IMR-90 (cell line): ENCODE measurements at regions not wholly inside any gene's neighbourhood (a gene's known extent, or its start where the extent isn't known, plus 50 kb on each side); places are given as distances from the start of the nearest gene placed in this dataset.

Experiments
- ATAC-seq: fragments of 200-7000 bp; cut with Tn5 transposase; 2 replicates; pipeline ENCODE4 v1.9.1; 2020; ENCODE audit warnings: low read depth, mild to moderate bottlenecking, moderate library complexity
- BruUV-seq: library from RNA; stranded (reverse); fragments of 400-500 nt; replicated peaks from 2 replicates; lab custom pipeline; 2021; lab: Mats Ljungman, UMichigan
- CTCF ChIA-PET: fragments of 300-600 bp; formaldehyde crosslinking; extraction: SDS; loops from one replicate; lab custom pipeline; 2021; ENCODE audit warnings: antibody characterized with exemption; lab: Yijun Ruan, JAX
- POLR2A ChIA-PET: fragments of 300-600 bp; sonication (Branson Sonifier 250); formaldehyde crosslinking; loops from one replicate; lab custom pipeline; 2022; ENCODE audit warnings: antibody characterized with exemption; ENCODE audit not compliant: unreplicated experiment; lab: Charles Lee
- DNase-seq: peaks from one replicate; pipeline ENCODE4 v3.0.0; 2013
- H2AFZ ChIP-seq: replicated peaks from 2 replicates; pipeline ENCODE3; 2013; ENCODE audit warnings: low read length, mild to moderate bottlenecking; ENCODE audit not compliant: poor library complexity
- H2AK5ac ChIP-seq: 2 replicates; pipeline ENCODE4 v1.6.1; 2013; ENCODE audit warnings: low read depth, low read length, inconsistent platforms
- H2AK9ac ChIP-seq: replicated peaks from 2 replicates; pipeline ENCODE3; 2013; ENCODE audit warnings: mild to moderate bottlenecking, low read depth, low read length, moderate library complexity; ENCODE audit not compliant: poor library complexity
- H2BK120ac ChIP-seq: 2 replicates; pipeline ENCODE4 v1.6.1; 2013; ENCODE audit warnings: low read depth, low read length, inconsistent platforms
- H2BK15ac ChIP-seq: 3 replicates; pipeline ENCODE4 v1.6.1; 2013; ENCODE audit warnings: low read depth, low read length, inconsistent platforms
- H2BK20ac ChIP-seq: 2 replicates; pipeline ENCODE4 v1.6.1; 2013; ENCODE audit warnings: low read depth, mild to moderate bottlenecking, inconsistent platforms, low read length, moderate library complexity
- H2BK5ac ChIP-seq: 2 replicates; pipeline ENCODE4 v1.6.1; 2013; ENCODE audit warnings: mild to moderate bottlenecking, low read depth, low read length, inconsistent platforms; ENCODE audit not compliant: poor library complexity, severe bottlenecking
- H3K14ac ChIP-seq: replicated peaks from 2 replicates; pipeline ENCODE4 v1.6.1; 2013; ENCODE audit warnings: low read depth, low read length, inconsistent platforms
- H3K18ac ChIP-seq: 2 replicates; pipeline ENCODE4 v1.6.1; 2013; ENCODE audit warnings: low read depth, low read length, control low read depth
- H3K23ac ChIP-seq: 2 replicates; pipeline ENCODE4 v1.6.1; 2013; ENCODE audit warnings: low read depth, low read length, inconsistent platforms
- H3K27ac ChIP-seq: 2 replicates; pipeline ENCODE4 v1.5.1; 2013; ENCODE audit warnings: mild to moderate bottlenecking, control low read depth, low read length; ENCODE audit not compliant: insufficient read depth
- H3K27me3 ChIP-seq: 2 replicates; pipeline ENCODE4 v1.6.1; 2013; ENCODE audit warnings: low read length; ENCODE audit not compliant: control insufficient read depth, insufficient read depth
- H3K36me3 ChIP-seq: 2 replicates; pipeline ENCODE4 v1.6.1; 2013; ENCODE audit warnings: low read length, mixed read lengths; ENCODE audit not compliant: control insufficient read depth, insufficient read depth
- H3K4ac ChIP-seq: 2 replicates; pipeline ENCODE4 v1.6.1; 2013; ENCODE audit warnings: low read depth, low read length, inconsistent platforms
- H3K4me1 ChIP-seq: 2 replicates; pipeline ENCODE4 v1.6.1; 2013; ENCODE audit warnings: low read length, mixed read lengths; ENCODE audit not compliant: control insufficient read depth, insufficient read depth
- H3K4me2 ChIP-seq: 2 replicates; pipeline ENCODE4 v1.6.1; 2013; ENCODE audit warnings: low read depth, mild to moderate bottlenecking, control low read depth, low read length, moderate library complexity
- H3K4me3 ChIP-seq: 2 replicates; pipeline ENCODE4 v1.5.1; 2013; ENCODE audit warnings: low read depth, mild to moderate bottlenecking, control low read depth, low read length, moderate library complexity; ENCODE audit not compliant: insufficient read depth
- H3K56ac ChIP-seq: 2 replicates; pipeline ENCODE4 v1.6.1; 2013; ENCODE audit warnings: low read length, inconsistent platforms; ENCODE audit not compliant: insufficient read depth; ENCODE audit errors: extremely low read depth
- H3K79me1 ChIP-seq, 2 experiments: 2 replicates each; pipeline ENCODE4 v1.6.1; 2013; ENCODE audit warnings: low read length in 2 of 2, inconsistent platforms in 1 of 2, low read depth in 1 of 2
- H3K9ac ChIP-seq: 2 replicates; pipeline ENCODE4 v1.6.1; 2013; ENCODE audit warnings: low read depth, low read length, control low read depth
- H3K9me1 ChIP-seq: 2 replicates; pipeline ENCODE4 v1.6.1; 2013; ENCODE audit warnings: low read length, inconsistent platforms; ENCODE audit not compliant: insufficient read depth
- H3K9me3 ChIP-seq: 2 replicates; pipeline ENCODE4 v1.6.1; 2013; ENCODE audit warnings: low read length; ENCODE audit not compliant: control insufficient read depth, insufficient read depth
- H4K20me1 ChIP-seq: 2 replicates; pipeline ENCODE4 v1.6.1; 2013; ENCODE audit warnings: low read length, inconsistent platforms; ENCODE audit not compliant: insufficient read depth
- H4K5ac ChIP-seq: 2 replicates; pipeline ENCODE4 v1.6.1; 2013; ENCODE audit warnings: mild to moderate bottlenecking, low read depth, low read length, control low read depth
- H4K8ac ChIP-seq, 2 experiments: 2 replicates each; pipeline ENCODE4 v1.6.1; 2013; ENCODE audit warnings: low read depth in 2 of 2, low read length in 2 of 2, control low read depth in 1 of 2, inconsistent platforms in 1 of 2
- H4K91ac ChIP-seq: 2 replicates; pipeline ENCODE4 v1.6.1; 2013; ENCODE audit warnings: low read depth, low read length, inconsistent platforms; ENCODE audit not compliant: insufficient read depth
- BHLHE40 ChIP-seq: fragments of 150-350 bp; IDR thresholded peaks from 2 replicates; pipeline ENCODE4 v1.6.1; 2016; ENCODE audit warnings: mild to moderate bottlenecking, low read depth, low read length
- CEBPB ChIP-seq: IDR thresholded peaks from 2 replicates; pipeline ENCODE4 v1.6.1; 2012; ENCODE audit warnings: low read depth, low read length, improper control_type of control experiment
- CHD1 ChIP-seq: IDR thresholded peaks from 2 replicates; pipeline ENCODE4 v1.6.1; 2012; ENCODE audit warnings: low read depth, low read length, improper control_type of control experiment
- FOS ChIP-seq: fragments of 150-350 bp; IDR thresholded peaks from 2 replicates; pipeline ENCODE4 v1.6.1; 2016; ENCODE audit warnings: low read depth, low read length
- MXI1 ChIP-seq: IDR thresholded peaks from 2 replicates; pipeline ENCODE4 v1.6.1; 2012; ENCODE audit warnings: low read depth, mild to moderate bottlenecking, low read length, moderate library complexity, borderline replicate concordance
- NFE2L2 ChIP-seq: fragments of 150-350 bp; IDR thresholded peaks from 2 replicates; pipeline ENCODE4 v1.6.1; 2016; ENCODE audit warnings: low read depth, mild to moderate bottlenecking, low read length
- POLR2A ChIP-seq: IDR thresholded peaks from 2 replicates; pipeline ENCODE4 v1.6.1; 2012; ENCODE audit warnings: mild to moderate bottlenecking, low read depth, low read length
- RCOR1 ChIP-seq: IDR thresholded peaks from 2 replicates; pipeline ENCODE4 v1.6.1; 2012; ENCODE audit warnings: mild to moderate bottlenecking, low read length, improper control_type of control experiment; ENCODE audit not compliant: insufficient replicate concordance
- RFX5 ChIP-seq: IDR thresholded peaks from 2 replicates; pipeline ENCODE4 v1.8.0; 2012; ENCODE audit warnings: low read depth, mild to moderate bottlenecking, low read length, moderate library complexity
- SMC3 ChIP-seq: fragments of 150-350 bp; IDR thresholded peaks from 2 replicates; pipeline ENCODE4 v1.6.1; 2016; ENCODE audit warnings: low read depth, mild to moderate bottlenecking, antibody characterized with exemption, low read length, moderate library complexity
- dilution Hi-C: fragments of 300-500 bp; cut with HindIII; formaldehyde crosslinking; loops from one replicate; pipeline ENCODE4 v1.14.3; 2018; ENCODE audit warnings: low sequenced_read_pairs; ENCODE audit not compliant: unreplicated experiment
- in situ Hi-C: fragments of 300-500 bp; cut with MboI; formaldehyde crosslinking; loops from 3 replicates; pipeline ENCODE4 v1.14.3; 2019; ENCODE audit warnings: low sequenced_read_pairs, inconsistent platforms, mixed read lengths
- intact Hi-C: fragments of 100-400 bp; cut with micrococcal nuclease; formaldehyde crosslinking; loops from 2 replicates; pipeline ENCODE4 v1.10.0; 2022

DNA sequence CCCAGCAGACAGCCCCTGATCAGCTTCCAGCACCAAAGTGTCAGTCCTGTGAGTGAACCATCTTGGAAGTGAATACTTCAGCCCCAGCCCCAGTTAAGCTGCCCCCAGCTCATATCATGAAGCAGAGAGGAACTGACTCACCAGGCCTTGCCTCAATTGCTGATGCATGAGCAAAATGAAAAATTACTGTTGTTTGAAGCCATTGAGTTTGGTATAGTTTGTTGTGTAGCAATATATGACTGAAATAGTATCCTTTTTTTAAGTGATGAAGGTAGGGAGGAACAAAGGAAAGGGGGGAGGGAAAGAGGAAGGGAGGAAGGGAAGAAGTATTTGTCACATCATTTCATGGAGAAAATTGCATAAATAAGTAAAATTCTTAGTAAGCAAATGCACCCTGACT is 266.4 kb downstream of the MAFB start:
- dilution Hi-C loops = no loop called here
- Histone ChIP-seq H3K14ac (no peak overlapping the region), H3K79me1 (no peaks in the 10 kb centered on the region), H4K91ac (no peak overlapping the region), H2BK120ac (no peak overlapping the region), H2BK15ac (no peak overlapping the region), H2AFZ (no peak overlapping the region), H3K36me3 (no peaks in the 10 kb centered on the region), H3K4me3 (no peak overlapping the region), H3K56ac (no peak overlapping the region), H3K9me3 (no peaks in the 10 kb centered on the region), H4K5ac (no peak overlapping the region), H2BK20ac (no peak overlapping the region), H3K27ac (no peak overlapping the region), H4K20me1 (no peaks in the 10 kb centered on the region), H3K4me2 (no peak overlapping the region), H4K8ac (no peak overlapping the region), H2AK9ac (no peak overlapping the region), H2BK5ac (no peak overlapping the region), H3K18ac (no peak overlapping the region), H3K4ac (no peak overlapping the region), H3K23ac (no peak overlapping the region), H3K4me1 (no peaks in the 10 kb centered on the region), H3K27me3 (no peaks in the 10 kb centered on the region), H3K9me1 (no peaks in the 10 kb centered on the region), H3K9ac (no peak overlapping the region), H2AK5ac (no peak overlapping the region)
- no peak for DNase-seq
- no TSS peak for BruUV-seq
- TF ChIP-seq BHLHE40 (no peak), CEBPB (no peak), RCOR1 (no peak), FOS (no peak), RFX5 (no peak), POLR2A (no peak), NFE2L2 (no peak), SMC3 (no peak), CHD1 (no peak), MXI1 (no peak)
- in situ Hi-C loops = no loop called here
- intact Hi-C loops = no loop called here
- ChIA-PET CTCF (no interaction called here), POLR2A (no interaction called here)
- ATAC-seq = no peak
